Mammary epithelial cell (primary cell): ENCODE measurements at regions not wholly inside any gene's neighbourhood (a gene's known extent, or its start where the extent isn't known, plus 50 kb on each side); places are given as distances from the start of the nearest gene placed in this dataset.

Source experiments
- CTCF ChIP-seq, 2 donors: IDR thresholded peaks in 1 of 2; conservative IDR thresholded peaks in 1 of 2; 2 replicates each; pipeline ENCODE4 v1.5.1; 2011 to 2012; ENCODE audit warnings: inconsistent platforms in 2 of 2, low read length in 2 of 2, mild to moderate bottlenecking in 2 of 2, control low read depth in 1 of 2, low read depth in 1 of 2; ENCODE audit not compliant: insufficient read depth in 1 of 2; ENCODE audit errors: extremely low read depth in 1 of 2
- EZH2 ChIP-seq: IDR thresholded peaks from 2 replicates; pipeline ENCODE4 v1.6.1; 2012; ENCODE audit warnings: low read length, inconsistent platforms, borderline replicate concordance

GRCh38 chr5:42985129-42986037 is 54.7 kb downstream of the ANXA2R start:
- TF ChIP-seq CTCF (conservative IDR thresholded peaks at IDR 0.05 in 1 of 2, IDR thresholded peaks at IDR 0.05 in 1 of 2; ENCODE audit: extremely low read depth in 1 of 2, insufficient read depth in 1 of 2, low read depth in 1 of 2, low read length in 2 of 2) = no peak
- no peak for TF ChIP-seq EZH2
